Mesendoderm (in vitro differentiated cells): ENCODE measurements at regions not wholly inside any gene's neighbourhood (a gene's known extent, or its start where the extent isn't known, plus 50 kb on each side); places are given as distances from the start of the nearest gene placed in this dataset.

Experiments used
- DNase-seq: peaks from one replicate; pipeline ENCODE4 v3.0.0; 2013
- H2AK5ac ChIP-seq: 2 replicates; pipeline ENCODE4 v1.6.1; 2013; ENCODE audit warnings: low read length, inconsistent platforms
- H2BK120ac ChIP-seq: 2 replicates; pipeline ENCODE4 v1.6.1; 2013; ENCODE audit warnings: low read depth, mild to moderate bottlenecking, low read length, moderate library complexity, mixed read lengths
- H2BK15ac ChIP-seq: replicated peaks from 2 replicates; pipeline ENCODE4 v1.6.1; 2013; ENCODE audit warnings: low read depth, mild to moderate bottlenecking, moderate library complexity
- H2BK5ac ChIP-seq: 2 replicates; pipeline ENCODE4 v1.6.1; 2013; ENCODE audit warnings: low read length, inconsistent platforms
- H3K18ac ChIP-seq: 2 replicates; pipeline ENCODE4 v1.6.1; 2013; ENCODE audit warnings: mild to moderate bottlenecking, low read length, mixed read lengths
- H3K23ac ChIP-seq: one replicate; pipeline ENCODE4 v1.6.1; 2013; ENCODE audit warnings: low read length
- H3K27ac ChIP-seq: 2 replicates; pipeline ENCODE4 v1.5.1; 2013; ENCODE audit warnings: low read depth, mild to moderate bottlenecking, inconsistent platforms, low read length, moderate library complexity
- H3K27me3 ChIP-seq: 2 replicates; pipeline ENCODE4 v1.6.1; 2013; ENCODE audit warnings: low read length, control low read depth, mild to moderate bottlenecking, inconsistent platforms; ENCODE audit not compliant: insufficient read depth, poor library complexity
- H3K36me3 ChIP-seq: 2 replicates; pipeline ENCODE4 v1.6.1; 2013; ENCODE audit warnings: low read length, inconsistent platforms; ENCODE audit not compliant: control insufficient read depth, insufficient read depth
- H3K4ac ChIP-seq: one replicate; pipeline ENCODE4 v1.6.1; 2013; ENCODE audit warnings: low read depth, mild to moderate bottlenecking, low read length, moderate library complexity
- H3K4me1 ChIP-seq: 2 replicates; pipeline ENCODE4 v1.6.1; 2013; ENCODE audit warnings: low read depth, low read length, inconsistent platforms; ENCODE audit not compliant: control insufficient read depth
- H3K4me2 ChIP-seq: 2 replicates; pipeline ENCODE4 v1.6.1; 2013; ENCODE audit warnings: low read length
- H3K4me3 ChIP-seq: 2 replicates; pipeline ENCODE4 v1.5.1; 2013; ENCODE audit warnings: mild to moderate bottlenecking, low read length
- H3K56ac ChIP-seq: one replicate; pipeline ENCODE4 v1.6.1; 2013; ENCODE audit warnings: low read length
- H3K79me1 ChIP-seq: 2 replicates; pipeline ENCODE4 v1.6.1; 2013; ENCODE audit warnings: low read length, inconsistent platforms
- H3K79me2 ChIP-seq: 2 replicates; pipeline ENCODE4 v1.6.1; 2013; ENCODE audit warnings: mild to moderate bottlenecking, low read length; ENCODE audit not compliant: control insufficient read depth, insufficient read depth
- H3K9ac ChIP-seq: 2 replicates; pipeline ENCODE4 v1.6.1; 2013; ENCODE audit warnings: low read length, inconsistent platforms
- H4K5ac ChIP-seq: one replicate; pipeline ENCODE4 v1.6.1; 2013; ENCODE audit warnings: low read length
- H4K8ac ChIP-seq: one replicate; pipeline ENCODE4 v1.6.1; 2013; ENCODE audit warnings: low read depth, mild to moderate bottlenecking, control low read depth, low read length, moderate library complexity
- WGBS: extraction: QIAGEN DNeasy Blood & Tissue Kit; methylation state at CpG from one replicate; pipeline ENCODE4 v1.1.7; 2013; ENCODE audit warnings: low lambda C conversion rate, missing lambda C conversion rate; ENCODE audit not compliant: insufficient coverage; ENCODE audit errors: extremely low coverage; 5-methylcytosine and 5-hydroxymethylcytosine counted together

DNA sequence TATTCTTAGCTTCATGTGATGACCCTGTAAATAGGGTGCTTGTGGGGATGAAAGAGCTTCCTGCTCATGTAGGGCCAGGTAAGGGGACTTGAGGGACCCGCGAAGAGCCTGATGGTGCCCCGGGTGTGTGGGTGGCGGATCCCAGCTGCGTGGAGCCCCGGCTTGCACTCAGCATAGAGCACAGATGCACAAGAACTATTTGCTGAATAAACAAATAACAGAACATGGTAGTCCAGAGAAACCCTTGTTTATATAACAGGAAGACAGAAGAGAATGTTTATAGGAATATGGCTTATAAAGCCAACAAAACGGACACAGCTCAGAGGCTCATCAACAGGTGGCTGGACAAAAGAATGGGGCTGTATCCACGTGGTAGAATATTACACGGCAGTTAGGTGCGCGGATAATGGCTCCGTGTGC lies 106.9 kb upstream of the COL5A1 start:
- H2BK15ac ChIP-seq, result no peak overlapping the region

DNA sequence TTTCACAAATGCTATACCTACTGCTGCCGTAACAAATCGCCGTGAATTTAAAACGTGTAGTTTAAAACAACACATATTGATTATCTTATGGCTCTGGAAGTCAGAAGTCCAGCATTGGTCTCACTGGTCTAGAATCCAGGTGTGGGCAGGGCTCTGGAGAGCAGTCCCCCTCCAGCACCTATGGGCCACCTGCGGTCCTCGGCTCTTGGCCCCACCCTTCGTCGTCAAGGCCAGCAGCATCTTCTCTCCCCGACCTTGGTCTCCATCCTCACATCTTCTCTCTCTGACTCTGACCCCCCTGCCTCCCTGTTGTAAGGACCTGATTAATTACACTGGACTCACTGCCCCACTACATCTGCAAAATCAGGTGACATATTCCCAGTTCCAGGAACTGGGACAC lies 106.4 kb upstream of the COL5A1 start:
- Histone ChIP-seq H3K27me3 (no peaks in the 10 kb centered on the region), H3K4me1 (no peaks in the 10 kb centered on the region), H4K8ac (no peak overlapping the region), H2BK5ac (no peak overlapping the region), H3K9ac (no peak overlapping the region), H2AK5ac (no peak overlapping the region), H3K27ac (no peak overlapping the region), H3K4me3 (no peak overlapping the region), H3K23ac (no peak overlapping the region), H2BK15ac (no peak overlapping the region), H3K4me2 (no peak overlapping the region), H4K5ac (no peak overlapping the region), H2BK120ac (no peak overlapping the region), H3K56ac (no peak overlapping the region), H3K79me1 (no peaks in the 10 kb centered on the region), H3K18ac (no peak overlapping the region), H3K79me2 (no peaks in the 10 kb centered on the region), H3K4ac (no peak overlapping the region), H3K36me3 (no peaks in the 10 kb centered on the region)
- no CpG with 5 or more reads among the region's 9 CpGs for WGBS
- DNase-seq, result no peak

More for the DNA sequence above, 106.9 kb upstream of the COL5A1 start:
- no peak overlapping the region for H3K23ac ChIP-seq
- no peak overlapping the region for H2BK5ac ChIP-seq
- no peaks in the 10 kb centered on the region for H3K27me3 ChIP-seq
- no peak overlapping the region for H2AK5ac ChIP-seq
- no peak overlapping the region for H3K18ac ChIP-seq
- no peaks in the 10 kb centered on the region for H3K79me1 ChIP-seq
- no peak overlapping the region for H4K5ac ChIP-seq
- no peak overlapping the region for H3K4ac ChIP-seq
- H3K4me1 ChIP-seq, result no peaks in the 10 kb centered on the region
- H4K8ac ChIP-seq, result no peak overlapping the region
- H2BK120ac ChIP-seq, result no peak overlapping the region
- H3K4me3 ChIP-seq, result no peak overlapping the region
- no peaks in the 10 kb centered on the region for H3K36me3 ChIP-seq
- no peak overlapping the region for H3K4me2 ChIP-seq
- no CpG with 5 or more reads among the region's 12 CpGs for WGBS
- no peak overlapping the region for H3K27ac ChIP-seq
- no peaks in the 10 kb centered on the region for H3K79me2 ChIP-seq
- H3K9ac ChIP-seq, result no peak overlapping the region
- no peak overlapping the region for H3K56ac ChIP-seq
- no peak for DNase-seq

DNA sequence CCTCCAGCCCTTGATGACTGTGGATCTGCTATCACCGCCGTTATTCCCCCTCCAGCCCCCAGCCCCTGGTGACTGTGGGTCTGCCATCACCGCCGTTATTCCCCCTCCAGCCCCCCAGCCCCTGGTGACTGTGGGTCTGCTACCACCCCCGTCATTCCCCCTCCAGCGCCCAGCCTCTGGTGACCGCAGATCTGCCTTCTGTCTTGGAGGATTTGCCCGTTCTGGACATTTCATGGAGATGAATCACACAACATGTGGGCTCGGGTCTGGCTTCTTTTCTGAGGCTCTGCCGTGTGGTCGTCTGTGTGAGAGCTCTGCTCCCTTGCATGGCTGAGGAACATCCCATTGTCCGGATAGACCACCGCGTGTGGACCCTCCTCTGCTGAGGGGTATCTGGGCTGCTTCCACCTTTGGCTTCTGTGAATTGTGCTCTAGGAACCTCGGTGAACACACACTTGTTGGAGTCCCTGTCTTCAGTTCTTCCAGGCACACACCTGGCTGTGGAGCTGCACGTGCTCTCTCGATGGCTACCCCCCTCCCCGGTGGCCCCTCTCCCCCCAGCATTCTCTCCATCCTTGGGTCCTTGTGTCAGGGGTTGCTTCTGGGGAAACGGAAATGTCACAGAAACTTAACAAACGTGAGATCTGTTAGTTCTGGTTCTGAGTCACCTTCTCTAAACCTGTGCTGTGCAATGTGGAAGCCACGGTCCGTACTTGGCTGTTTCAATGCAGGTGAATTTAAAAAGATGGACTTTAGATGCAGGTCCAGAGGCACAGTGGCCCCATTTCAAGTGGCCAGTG lies 105.3 kb upstream of the COL5A1 start:
- Histone ChIP-seq H3K27ac (no peak overlapping the region), H3K18ac (no peak overlapping the region), H4K8ac (no peak overlapping the region), H3K79me2 (no peaks in the 10 kb centered on the region), H3K56ac (no peak overlapping the region), H4K5ac (no peak overlapping the region), H2BK5ac (no peak overlapping the region), H3K27me3 (no peaks in the 10 kb centered on the region), H3K4me2 (no peak overlapping the region), H2AK5ac (no peak overlapping the region), H3K9ac (no peak overlapping the region), H3K4me3 (no peak overlapping the region), H3K79me1 (no peaks in the 10 kb centered on the region), H3K4ac (no peak overlapping the region), H3K23ac (no peak overlapping the region), H3K36me3 (no peaks in the 10 kb centered on the region), H2BK15ac (no peak overlapping the region), H3K4me1 (no peaks in the 10 kb centered on the region), H2BK120ac (no peak overlapping the region)
- no peak for DNase-seq
- no CpG with 5 or more reads among the region's 22 CpGs for WGBS

- no peak overlapping the region for H4K5ac ChIP-seq
- no peaks in the 10 kb centered on the region for H3K36me3 ChIP-seq
- no peak overlapping the region for H4K8ac ChIP-seq
- no peaks in the 10 kb centered on the region for H3K79me2 ChIP-seq
- no peak overlapping the region for H3K27ac ChIP-seq
- WGBS, result no CpG with 5 or more reads among the region's 14 CpGs
- no peak overlapping the region for H2AK5ac ChIP-seq
- H3K4me3 ChIP-seq, result no peak overlapping the region
- DNase-seq, result no peak
- H3K56ac ChIP-seq, result no peak overlapping the region
- no peaks in the 10 kb centered on the region for H3K79me1 ChIP-seq
- no peak overlapping the region for H3K9ac ChIP-seq
- H3K4ac ChIP-seq, result no peak overlapping the region
- no peaks in the 10 kb centered on the region for H3K27me3 ChIP-seq
- no peak overlapping the region for H2BK5ac ChIP-seq
- no peak overlapping the region for H2BK15ac ChIP-seq
- H3K18ac ChIP-seq, result no peak overlapping the region
- H3K4me1 ChIP-seq, result no peaks in the 10 kb centered on the region
- no peak overlapping the region for H3K4me2 ChIP-seq
- H2BK120ac ChIP-seq, result no peak overlapping the region
- H3K23ac ChIP-seq, result no peak overlapping the region
These were observed 104.7 kb upstream of the COL5A1 start for GRCh38 chr9:134536931-134537330.

DNA sequence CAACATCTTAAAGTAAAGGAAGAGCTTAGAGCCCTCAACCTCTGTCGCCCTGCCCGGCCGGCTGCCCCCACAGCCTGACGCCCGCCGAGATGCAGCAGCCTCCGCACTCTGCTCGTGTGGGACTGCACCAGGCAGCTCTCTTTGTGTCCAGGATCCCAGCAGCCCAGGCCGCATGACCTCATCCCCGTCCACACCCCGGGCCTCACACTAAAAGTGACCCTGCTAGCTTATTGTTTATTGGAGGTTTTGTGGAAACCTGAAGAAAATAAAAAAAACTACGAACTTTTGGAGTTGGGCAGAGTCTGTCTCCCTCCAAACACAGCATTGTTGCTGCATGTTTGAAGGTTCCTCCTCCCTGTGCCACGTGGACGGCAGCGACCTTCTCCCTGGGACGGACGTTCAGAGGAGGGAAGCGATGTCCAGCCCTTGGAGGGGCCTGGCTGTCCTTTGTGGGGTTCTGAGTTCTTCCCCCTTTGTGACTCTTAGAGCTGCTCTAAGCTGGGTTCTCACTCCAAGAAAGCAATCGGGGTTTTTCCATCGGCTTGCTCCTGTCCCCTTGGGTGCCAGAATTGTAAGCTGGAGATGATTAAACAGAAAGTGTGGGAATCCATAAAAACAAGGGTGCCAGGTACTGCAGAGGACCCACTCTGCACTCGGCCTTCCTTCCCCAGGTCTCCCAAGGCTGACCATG lies 103.5 kb upstream of the COL5A1 start:
- Histone ChIP-seq H3K4me2 (no peak overlapping the region), H2BK5ac (no peak overlapping the region), H3K27ac (no peak overlapping the region), H3K23ac (no peak overlapping the region), H3K36me3 (no peaks in the 10 kb centered on the region), H4K8ac (no peak overlapping the region), H3K4me3 (no peak overlapping the region), H3K9ac (no peak overlapping the region), H3K79me2 (no peaks in the 10 kb centered on the region), H3K27me3 (no peaks in the 10 kb centered on the region), H4K5ac (no peak overlapping the region), H2BK120ac (no peak overlapping the region), H3K56ac (no peak overlapping the region), H2AK5ac (no peak overlapping the region), H3K4me1 (no peaks in the 10 kb centered on the region), H2BK15ac (no peak overlapping the region), H3K4ac (no peak overlapping the region), H3K79me1 (no peaks in the 10 kb centered on the region), H3K18ac (no peak overlapping the region)
- no CpG with 5 or more reads among the region's 21 CpGs for WGBS
- no peak for DNase-seq
